ENCODE measurements at regions not wholly inside any gene's neighbourhood (a gene's known extent, or its start where the extent isn't known, plus 50 kb on each side); places are given as distances from the start of the nearest gene placed in this dataset.

DNA sequence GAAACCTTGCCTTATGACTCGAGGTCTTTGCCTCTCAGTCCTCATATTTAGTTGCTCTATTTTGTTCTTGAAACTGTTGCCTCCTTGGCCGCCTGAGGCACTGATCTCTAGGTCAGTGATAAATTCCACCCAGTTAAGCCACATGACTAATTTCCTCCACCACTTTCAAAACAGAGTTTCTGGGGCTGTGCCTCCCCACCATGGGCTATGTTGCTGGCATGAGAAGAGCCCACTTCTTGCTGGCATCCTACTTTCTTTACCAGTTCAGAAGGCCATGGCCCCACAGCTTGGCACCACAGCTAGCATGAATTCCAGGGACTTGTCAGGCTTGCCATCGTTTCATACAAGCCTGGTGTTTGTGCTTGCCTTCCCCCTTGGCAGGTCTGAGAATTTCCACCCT, 361.4 kb upstream of the JAG1 start:
- TF ChIP-seq, protein P1, sequence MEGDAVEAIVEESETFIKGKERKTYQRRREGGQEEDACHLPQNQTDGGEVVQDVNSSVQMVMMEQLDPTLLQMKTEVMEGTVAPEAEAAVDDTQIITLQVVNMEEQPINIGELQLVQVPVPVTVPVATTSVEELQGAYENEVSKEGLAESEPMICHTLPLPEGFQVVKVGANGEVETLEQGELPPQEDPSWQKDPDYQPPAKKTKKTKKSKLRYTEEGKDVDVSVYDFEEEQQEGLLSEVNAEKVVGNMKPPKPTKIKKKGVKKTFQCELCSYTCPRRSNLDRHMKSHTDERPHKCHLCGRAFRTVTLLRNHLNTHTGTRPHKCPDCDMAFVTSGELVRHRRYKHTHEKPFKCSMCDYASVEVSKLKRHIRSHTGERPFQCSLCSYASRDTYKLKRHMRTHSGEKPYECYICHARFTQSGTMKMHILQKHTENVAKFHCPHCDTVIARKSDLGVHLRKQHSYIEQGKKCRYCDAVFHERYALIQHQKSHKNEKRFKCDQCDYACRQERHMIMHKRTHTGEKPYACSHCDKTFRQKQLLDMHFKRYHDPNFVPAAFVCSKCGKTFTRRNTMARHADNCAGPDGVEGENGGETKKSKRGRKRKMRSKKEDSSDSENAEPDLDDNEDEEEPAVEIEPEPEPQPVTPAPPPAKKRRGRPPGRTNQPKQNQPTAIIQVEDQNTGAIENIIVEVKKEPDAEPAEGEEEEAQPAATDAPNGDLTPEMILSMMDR (conservative IDR thresholded peaks at IDR 0.05; ENCODE audit: low read depth, low read length), result no peak
- TF ChIP-seq, protein P2, sequence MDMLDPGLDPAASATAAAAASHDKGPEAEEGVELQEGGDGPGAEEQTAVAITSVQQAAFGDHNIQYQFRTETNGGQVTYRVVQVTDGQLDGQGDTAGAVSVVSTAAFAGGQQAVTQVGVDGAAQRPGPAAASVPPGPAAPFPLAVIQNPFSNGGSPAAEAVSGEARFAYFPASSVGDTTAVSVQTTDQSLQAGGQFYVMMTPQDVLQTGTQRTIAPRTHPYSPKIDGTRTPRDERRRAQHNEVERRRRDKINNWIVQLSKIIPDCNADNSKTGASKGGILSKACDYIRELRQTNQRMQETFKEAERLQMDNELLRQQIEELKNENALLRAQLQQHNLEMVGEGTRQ (IDR thresholded peaks at IDR 0.05; ENCODE audit: low read depth, low read length), result no peak
- TF ChIP-seq POLR2A (IDR thresholded peaks at IDR 0.05; ENCODE audit: low read depth, low read length), result no peak
- no peak for TF ChIP-seq SMC3 (IDR thresholded peaks at IDR 0.05; ENCODE audit: low read depth, low read length)
